HT-29 (cell line): ENCODE measurements at regions not wholly inside any gene's neighbourhood (a gene's known extent, or its start where the extent isn't known, plus 50 kb on each side); places are given as distances from the start of the nearest gene placed in this dataset.

Experiments
- DNase-seq: peaks from one replicate; pipeline ENCODE4 v3.0.0-alpha.2; 2015; ENCODE audit warnings: low spot score

- no peak for DNase-seq
These were observed 150.8 kb upstream of the FOXF1 start for GRCh38 chr16:86359571-86359970.

- DNase-seq: no peak
These were observed 148.0 kb upstream of the FOXF1 start for GRCh38 chr16:86362155-86362849.

- DNase-seq: no peak
These were observed 147.3 kb upstream of the FOXF1 start for GRCh38 chr16:86363057-86363490.

- DNase-seq: no peak
These were observed 146.3 kb upstream of the FOXF1 start for GRCh38 chr16:86363836-86364618.

GRCh38 chr16:86364653-86365380, 145.5 kb upstream of the FOXF1 start:
- DNase-seq: no peak

GRCh38 chr16:86365513-86366273, 144.6 kb upstream of the FOXF1 start:
- DNase-seq: no peak

GRCh38 chr16:86366481-86366880, 143.8 kb upstream of the FOXF1 start:
- DNase-seq: no peak

- DNase-seq: no peak
These were observed 142.8 kb upstream of the FOXF1 start for GRCh38 chr16:86367291-86368072.

GRCh38 chr16:86368261-86368660, 142.1 kb upstream of the FOXF1 start:
- DNase-seq: no peak

GRCh38 chr16:86370062-86370461, 140.3 kb upstream of the FOXF1 start:
- DNase-seq: no peak

GRCh38 chr16:86371083-86371803, 139.1 kb upstream of the FOXF1 start:
- no peak for DNase-seq

GRCh38 chr16:86372193-86372592, 138.1 kb upstream of the FOXF1 start:
- no peak for DNase-seq

- no peak for DNase-seq
These were observed 136.9 kb upstream of the FOXF1 start for GRCh38 chr16:86373276-86373901.

- DNase-seq: peak; percentile 42
These were observed 135.7 kb upstream of the FOXF1 start for GRCh38 chr16:86374603-86375130.

GRCh38 chr16:86375364-86375763, 135.0 kb upstream of the FOXF1 start:
- no peak for DNase-seq

- no peak for DNase-seq
These were observed 134.5 kb upstream of the FOXF1 start for GRCh38 chr16:86375851-86376250.

- no peak for DNase-seq
These were observed 133.5 kb upstream of the FOXF1 start for GRCh38 chr16:86376837-86377236.

- DNase-seq: no peak
These were observed 132.9 kb upstream of the FOXF1 start for GRCh38 chr16:86377251-86378022.

- DNase-seq: no peak
These were observed 132.2 kb upstream of the FOXF1 start for GRCh38 chr16:86378128-86378527.
